ENCODE measurements at regions not wholly inside any gene's neighbourhood (a gene's known extent, or its start where the extent isn't known, plus 50 kb on each side); places are given as distances from the start of the nearest gene placed in this dataset.

DNA sequence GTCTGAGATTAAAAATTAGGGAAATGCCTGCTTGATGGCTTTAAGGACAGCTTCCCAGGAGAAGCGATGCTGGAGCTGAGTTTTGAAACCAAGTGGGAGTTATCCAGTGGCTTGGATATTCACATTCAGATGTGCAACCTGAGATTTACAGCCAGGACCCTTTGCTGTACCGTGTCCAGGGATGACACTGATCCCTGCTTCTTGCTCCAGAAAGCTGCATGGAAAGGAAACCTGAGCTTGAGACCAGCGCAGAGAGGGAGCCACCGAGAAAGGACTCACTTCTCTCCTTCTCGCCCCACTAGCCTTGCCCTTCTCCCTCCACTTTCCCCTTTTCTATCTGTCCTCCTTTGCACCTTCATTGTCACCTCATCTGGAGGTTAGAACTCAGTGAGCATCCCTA is 254.5 kb upstream of the PPARGC1A start:
- FAIRE-seq = no peak

DNA sequence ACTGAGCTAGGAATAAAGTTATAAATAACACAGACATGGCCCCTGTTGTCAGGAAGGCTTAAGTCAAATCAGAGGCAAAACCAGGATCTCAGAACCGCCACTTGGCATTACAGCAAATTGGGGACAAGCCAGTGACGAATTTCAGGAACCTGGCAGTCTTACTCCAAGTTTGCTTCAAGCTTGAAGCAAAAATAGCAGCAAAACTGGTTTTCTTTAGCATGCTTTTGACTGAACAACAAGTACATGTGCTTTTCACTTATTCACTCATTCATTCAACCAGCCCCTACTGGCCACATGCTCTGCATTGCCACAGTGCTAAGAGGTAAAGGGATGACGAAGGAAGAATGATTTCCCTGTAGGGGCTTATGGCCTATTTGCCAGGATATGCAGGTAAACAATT is 253.9 kb upstream of the PPARGC1A start:
- no peak for FAIRE-seq

DNA sequence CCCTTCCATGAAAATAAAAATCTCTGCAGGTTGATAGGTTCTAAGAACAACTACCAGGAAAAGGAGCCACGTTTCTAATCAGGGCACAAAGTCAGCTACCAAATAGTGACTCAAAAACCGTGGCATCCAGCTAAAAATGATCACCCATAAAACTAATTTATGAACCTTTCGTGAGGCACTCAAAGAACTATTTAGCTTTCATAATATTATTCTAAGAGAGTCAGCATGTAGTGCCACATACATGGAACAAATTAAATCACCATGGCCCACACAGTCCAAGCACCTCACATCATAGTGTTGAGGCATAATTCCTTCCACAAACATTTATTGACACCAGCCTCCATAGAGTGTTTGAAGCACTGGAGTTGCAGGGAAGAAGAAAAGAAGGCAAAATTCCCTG is 252.0 kb upstream of the PPARGC1A start:
- FAIRE-seq = no peak

DNA sequence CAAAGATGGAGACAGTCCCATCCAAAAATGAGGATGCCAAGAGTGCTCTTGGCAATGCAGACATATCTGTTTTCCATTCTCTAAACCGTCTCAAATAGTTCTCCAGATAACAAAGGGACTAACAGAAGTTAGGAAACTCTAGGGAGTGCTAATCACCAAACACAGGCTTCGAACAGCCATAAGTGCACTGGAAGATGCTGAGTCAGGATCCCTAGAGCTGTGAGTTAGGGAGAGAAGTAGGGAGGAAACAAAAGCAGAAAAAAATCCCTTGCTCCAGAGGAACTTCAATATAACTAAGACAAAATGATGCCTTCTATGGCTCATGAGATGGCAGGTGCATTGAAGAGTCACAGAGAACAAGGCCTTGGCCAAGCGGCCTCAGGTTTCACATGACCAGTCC is 251.0 kb upstream of the PPARGC1A start:
- FAIRE-seq = no peak

DNA sequence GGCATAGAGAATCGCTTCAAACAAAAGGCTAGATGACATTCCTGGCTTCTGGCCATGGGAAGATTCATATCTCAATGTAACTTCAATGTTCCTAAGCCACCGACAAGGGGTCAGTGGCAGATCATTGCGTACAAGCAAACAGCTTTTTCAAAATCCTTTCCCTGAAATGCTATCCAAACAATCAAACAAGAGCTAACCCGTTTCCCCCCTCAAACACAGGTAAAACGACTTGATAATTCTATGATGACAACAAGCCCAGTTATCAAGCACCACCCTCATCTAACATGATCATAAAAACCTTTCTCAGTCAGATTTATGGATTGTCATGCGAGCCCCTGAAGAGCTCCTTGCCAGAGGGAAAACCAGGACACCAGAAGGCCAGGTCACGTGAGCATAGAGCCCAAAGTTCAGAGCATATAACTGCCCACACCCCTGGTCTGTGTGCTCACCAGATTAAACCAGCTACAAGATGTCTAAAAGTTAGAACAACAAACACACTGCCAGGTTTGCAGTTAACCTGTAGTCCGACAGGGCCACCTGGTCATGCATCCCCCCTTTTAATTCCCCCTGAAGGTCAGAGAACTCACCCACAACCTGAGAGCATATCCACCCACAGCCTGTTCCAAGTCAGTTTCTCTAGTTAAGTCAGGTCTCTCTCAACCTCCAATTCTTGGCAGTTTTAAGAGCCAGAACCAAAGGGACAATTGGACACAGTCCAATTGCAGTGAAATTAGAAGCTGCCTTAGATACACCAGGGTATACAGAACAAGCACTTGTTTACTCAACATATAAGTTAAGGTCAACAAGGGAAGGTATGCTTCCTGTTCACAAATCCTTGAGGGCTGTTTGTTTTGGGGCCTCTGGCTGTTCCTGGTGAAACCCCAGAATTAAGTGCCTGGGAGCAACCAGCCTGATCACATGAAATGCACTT is 248.1 kb upstream of the PPARGC1A start:
- FAIRE-seq = no peak

DNA sequence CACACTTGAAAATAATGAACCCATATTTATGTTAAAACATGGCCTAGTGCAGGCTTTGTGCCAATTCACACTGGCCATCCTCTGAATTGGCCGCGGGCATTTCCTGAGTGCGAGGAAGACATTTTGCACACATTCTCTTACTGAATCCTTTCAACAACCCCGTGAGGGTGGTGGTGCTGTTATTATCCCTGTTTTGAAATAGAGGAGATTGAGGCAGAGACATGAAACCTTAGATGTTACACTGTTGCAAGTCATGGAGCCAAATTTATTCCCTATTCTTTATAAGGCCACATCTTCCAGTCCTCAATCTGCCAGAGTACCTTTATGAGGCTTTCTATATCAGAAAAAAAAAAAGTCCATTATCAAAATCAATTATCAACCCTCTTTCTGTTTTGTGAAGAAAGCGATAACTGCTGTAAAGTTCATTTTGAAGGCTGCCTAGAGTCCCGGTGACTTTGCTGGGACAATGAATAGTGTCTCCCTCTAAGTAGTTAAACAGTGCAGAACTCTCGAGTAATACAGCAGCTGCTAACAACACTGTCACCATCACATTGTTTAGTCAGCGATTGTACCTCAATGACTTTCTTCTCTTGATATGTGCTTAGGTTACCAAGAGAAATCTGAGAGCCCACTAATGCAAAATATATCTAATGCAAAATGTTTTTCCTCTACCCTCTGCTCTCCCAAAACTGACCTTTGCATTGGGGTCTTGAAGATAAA is 242.3 kb upstream of the PPARGC1A start:
- no peak for FAIRE-seq

DNA sequence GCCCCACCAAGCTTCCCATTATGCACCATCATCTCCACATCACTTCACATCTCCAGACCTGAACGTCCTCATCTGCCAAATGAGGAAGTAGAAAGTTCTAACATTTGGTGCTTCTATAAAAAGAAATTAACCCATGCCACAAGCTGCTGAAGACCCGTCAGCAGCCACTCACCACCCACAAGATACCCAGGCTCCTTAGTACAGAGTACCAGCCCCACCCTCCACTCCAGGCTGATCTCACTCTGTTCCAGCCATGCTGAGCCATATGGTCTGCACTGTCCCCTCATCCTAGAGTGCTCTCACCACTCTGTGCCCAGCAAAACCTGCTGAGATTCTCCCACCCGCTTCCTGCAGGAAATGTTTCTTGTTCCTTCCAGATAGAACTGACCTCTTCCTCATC is 240.8 kb upstream of the PPARGC1A start:
- FAIRE-seq = no peak

DNA sequence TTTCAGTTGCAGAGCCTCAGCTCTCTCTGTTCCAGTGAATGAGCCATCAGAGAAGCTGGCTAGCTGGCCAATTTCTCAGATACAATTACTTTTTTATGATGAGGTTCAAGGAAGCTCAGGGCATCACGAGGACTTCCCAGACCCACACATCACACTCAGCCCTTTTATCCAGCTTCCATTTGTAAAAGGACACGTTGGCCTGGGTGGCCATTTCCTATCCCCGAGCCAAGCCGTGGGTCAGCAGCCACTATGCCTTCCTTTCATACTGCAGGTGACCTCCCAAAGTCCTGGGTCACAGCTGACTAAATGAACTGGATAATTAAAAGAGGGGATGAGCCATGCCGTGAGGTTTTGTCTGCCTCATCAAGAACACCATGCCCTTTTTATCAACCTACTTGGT is 236.9 kb upstream of the PPARGC1A start:
- no peak for FAIRE-seq

DNA sequence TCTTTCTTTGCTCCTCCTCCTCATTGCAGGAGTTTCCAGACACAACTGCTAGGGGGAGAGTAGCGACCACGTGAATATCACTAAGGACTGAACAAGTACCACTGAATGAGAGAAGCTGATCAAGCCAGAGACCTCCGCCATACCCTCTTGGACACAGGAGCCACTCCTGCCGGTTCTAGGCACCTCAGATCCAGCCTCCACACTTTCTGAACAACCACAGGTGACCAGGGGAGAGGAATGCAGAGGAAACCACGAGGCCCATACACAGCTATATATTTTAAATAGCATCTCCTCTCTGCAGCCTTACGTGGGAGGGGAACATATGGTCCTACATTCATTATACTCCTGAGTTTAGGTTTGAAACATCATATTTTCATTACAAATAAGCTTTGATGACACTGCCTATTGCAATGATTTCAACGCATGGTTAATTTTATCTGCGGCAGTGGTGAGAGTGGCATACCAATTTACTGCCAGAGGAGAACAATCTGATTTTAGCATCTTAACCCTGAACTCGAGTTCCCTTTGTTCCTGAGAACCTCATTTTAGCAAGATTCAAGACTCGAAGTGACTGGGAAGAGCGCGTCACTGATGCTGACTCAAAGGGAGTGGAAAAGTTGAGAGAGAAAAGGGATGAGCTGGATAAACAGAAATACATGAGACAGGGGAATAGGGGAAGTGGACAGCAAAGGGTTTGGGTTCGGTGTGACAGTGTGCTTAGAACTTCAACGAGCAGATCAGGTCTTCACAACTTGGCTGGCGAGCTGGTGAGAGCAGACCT is 231.7 kb upstream of the PPARGC1A start:
- FAIRE-seq = no peak

DNA sequence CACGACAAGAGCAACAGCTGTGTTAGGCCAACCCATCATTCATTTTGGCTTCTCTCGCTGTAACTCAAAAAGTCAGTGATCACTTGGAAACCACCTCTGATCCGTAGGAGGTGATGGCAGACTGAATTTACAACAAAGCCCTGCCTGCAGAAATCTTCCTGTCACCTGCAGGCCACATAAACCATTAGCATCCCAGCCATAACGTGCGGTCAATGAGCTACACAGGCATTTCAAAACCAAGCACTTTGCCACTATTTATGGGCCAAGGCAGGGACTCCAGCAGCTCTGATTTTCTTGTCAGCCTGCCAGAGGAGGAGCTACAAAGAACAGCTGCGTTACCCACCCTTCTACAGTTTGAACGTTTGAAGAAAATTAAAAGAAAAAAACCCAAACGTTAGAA is 228.1 kb upstream of the PPARGC1A start:
- FAIRE-seq = no peak

DNA sequence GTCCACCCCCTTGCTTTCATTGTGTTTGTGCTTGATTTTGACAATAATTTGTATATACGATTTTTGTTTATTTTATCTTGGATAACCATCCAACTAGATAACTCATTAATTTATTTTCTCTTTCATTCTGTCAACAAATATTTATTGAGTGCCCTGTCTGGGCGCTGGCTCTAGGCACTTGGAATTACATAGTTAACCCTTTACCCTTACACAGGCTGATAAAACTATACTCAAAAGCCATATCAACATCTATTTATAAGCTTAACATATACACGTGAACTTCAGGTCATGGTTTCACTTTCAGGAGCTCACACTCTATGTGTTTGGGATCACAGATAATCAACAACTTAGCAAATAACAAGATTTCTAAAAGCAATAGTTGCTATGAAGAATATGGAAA is 226.3 kb upstream of the PPARGC1A start:
- FAIRE-seq = no peak

DNA sequence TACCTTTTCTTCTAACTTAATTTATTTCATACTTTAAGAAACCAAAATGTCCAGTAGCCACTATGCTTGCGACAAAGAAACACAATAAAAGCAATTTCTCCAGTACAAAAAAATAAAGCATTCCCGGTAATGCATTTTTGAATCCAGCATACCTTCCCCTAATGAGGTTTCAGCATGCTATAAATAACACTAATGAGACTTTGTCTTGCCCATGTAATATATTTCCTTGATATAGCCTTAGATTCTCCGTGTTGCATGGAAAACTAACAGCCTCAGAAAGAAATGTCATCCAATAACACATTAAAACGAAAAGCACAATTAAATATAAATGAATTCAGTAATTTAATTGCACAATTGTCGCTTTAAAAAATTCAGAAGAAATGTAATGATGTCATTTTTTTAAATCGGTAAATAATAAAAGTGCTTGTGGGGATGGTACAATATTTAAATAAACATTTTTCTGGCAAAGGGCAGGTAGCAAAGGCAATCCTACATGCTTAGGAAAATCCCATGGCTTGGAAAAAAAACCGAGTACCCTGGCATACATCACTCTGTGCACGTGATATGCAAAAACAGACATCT is 225.2 kb upstream of the PPARGC1A start:
- no peak for FAIRE-seq

DNA sequence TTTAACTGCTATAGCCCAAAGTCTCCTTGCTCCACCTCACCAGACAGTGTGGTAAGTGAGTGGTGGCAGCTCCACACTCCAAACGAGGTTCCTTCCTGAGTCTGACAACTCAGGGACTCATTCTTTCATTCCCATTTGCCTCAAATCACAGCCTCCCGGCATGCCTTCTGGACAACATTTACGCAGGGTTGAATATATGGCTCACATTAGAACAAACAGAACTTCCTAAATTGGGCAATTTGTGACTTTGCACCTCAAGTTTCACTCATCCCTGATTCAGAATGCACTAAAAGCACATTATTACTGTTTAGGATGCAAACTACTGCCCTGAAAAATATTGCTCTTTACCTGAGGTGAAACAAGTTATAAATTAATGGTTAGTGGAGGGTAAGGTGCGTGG is 224.6 kb upstream of the PPARGC1A start:
- FAIRE-seq = no peak

DNA sequence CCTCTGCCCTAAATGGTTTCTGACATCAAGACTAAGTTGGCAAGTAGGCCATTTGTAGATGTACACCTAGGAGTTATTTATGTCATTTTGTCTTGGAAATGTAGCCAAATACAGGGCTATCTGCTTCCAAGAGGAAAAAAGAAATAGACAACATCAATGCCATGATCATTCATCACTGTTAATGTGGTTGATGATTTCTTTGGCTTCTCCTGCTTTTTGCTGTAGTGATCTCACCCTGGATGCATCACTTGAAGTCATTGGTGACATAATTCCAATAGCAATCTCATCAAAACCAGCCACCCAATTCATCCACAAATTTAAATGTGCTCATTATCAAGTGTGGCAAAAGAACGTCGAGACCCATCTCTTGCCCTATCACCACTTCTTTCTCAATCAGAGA is 222.6 kb upstream of the PPARGC1A start:
- FAIRE-seq = no peak

DNA sequence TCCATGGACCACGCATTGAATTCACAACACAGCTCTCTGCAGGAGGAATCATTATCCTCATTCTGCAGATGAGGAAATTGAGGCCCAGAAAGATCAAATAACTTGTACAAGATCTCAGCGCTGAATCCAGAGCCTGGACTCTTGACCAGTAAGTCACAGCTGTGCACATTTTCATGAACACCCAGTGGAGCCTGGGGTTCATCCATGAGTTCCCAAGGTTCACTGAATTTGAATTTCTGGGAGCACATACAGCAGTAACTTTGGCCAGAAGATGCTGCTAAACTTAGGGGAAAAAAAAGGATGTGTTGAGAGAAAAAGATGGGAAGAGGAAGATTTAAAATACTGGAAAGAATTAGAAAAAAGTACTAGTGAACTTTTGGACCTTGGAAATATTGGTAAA is 218.7 kb upstream of the PPARGC1A start:
- no peak for FAIRE-seq

DNA sequence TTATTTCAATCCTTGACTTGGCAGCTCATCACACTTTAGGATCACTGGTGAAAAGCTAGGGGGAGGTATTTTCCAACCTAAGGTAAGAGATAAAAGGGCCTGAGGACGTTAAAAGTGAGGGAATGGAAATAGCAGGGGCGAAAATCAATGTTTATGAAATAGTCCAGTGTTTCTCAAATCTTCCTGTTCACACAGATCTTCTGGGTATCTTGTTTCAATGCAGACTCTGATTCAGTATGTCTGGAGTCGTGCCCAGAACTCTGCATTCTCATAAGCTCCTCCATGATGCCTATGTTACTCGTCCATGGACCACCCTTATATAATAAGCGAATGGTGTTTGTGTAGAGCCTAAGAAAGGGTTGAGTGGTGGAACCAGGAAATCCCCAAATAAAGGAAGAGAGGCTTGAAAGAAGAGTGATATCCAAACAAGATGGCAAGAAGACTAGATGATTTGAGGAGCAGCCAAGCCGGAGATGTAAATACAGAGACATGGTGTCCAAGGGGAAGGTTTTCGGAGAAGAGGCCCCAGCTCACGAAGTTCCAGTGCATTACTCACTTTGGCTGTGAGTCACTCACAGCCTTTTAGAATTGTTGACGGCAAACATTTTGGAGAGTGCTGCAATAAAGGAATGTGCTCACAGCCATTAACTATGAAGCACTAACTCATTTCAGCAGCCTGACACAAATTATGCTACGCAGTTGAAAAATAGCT is 215.6 kb upstream of the PPARGC1A start:
- FAIRE-seq = no peak

DNA sequence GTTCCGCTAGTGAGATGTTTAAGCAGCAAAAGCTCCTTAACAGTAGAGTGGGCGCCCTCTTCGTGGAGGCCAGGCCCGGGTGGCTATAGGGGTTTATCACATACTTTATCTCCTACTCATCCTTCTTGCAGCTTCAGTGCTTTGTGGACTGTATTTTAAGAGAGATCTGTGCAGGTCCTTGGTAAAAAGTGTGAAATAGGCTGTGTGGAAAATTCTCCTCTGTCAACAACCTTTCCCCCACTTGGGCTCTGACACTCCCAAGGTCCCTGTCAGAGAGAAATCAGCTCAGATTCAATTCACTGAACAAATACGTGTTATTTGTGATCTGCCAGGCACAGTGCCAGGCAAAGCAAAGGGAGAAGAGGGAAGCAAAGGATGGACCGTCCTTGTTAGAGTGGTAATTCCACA is 214.3 kb upstream of the PPARGC1A start:
- no peak for FAIRE-seq

DNA sequence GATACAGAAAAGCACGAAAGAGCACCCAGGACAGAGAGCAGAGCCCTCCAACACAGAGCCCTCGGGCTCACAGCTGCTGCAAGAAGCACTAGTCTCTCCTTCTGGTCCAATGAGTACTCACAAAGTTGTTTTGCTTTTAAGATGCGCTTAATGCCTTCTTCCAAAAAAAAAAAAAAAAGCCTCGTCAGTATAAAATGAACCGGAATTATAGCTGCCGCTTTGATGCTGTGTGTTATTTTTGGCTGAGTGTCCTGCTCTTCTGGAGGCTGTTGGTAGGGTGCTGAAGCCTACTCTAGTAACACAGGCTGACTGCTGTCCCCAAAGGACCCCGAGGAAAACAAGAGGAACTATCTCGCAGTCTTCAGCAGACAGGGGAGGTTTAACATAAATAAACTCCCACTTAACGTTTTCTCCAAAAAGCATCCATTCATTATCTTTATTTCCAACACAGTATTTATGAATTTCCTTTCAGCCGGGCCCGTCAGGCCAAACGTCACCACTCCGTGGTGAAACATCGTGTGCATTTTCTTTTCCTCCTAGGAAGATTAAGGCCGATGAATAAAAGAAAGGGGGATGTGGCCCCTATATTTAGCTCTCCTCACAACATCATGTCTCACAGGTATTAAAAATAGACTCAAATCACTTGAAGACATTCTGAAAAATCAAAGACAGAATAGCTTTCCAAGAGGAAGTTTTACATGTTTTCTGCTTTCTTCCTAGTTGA is 213.7 kb upstream of the PPARGC1A start:
- no peak for FAIRE-seq

DNA sequence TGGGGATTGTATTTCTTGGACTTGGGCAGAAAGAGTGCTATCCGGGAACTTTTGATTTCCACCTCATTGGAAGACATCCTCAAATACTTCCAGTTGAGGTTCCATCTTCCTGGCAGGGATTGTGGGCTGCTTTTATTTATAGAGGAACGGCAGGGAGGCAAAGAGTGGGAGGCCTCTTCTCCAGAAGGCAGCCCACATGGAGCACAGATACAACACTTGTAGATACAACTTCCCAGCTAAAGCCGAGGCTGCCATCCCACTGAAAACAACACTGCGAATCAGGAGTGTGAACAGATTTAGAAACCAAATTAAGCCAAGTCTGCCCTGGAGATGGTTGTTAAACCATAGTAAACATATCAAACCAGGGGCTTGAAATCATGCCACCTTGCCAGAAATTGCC is 212.8 kb upstream of the PPARGC1A start:
- no peak for FAIRE-seq

DNA sequence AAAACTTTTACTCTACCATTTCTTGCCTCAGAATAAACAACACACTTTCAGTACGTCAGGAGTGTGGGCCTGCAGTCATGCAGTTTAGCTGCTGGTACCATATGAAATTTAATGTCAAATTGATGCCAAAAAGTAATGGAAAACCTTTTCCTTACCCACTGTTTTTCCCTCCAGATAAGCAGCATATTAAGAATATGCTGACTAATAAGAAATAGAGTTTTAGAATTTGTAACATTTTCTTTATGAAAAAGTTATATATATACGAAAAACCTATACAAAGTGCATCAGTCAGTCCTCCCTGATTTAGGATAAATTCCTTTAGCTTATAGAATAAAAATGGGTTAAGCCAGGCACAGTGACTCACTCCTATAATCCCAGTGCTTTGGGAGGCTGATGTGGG is 206.8 kb upstream of the PPARGC1A start:
- no peak for FAIRE-seq

DNA sequence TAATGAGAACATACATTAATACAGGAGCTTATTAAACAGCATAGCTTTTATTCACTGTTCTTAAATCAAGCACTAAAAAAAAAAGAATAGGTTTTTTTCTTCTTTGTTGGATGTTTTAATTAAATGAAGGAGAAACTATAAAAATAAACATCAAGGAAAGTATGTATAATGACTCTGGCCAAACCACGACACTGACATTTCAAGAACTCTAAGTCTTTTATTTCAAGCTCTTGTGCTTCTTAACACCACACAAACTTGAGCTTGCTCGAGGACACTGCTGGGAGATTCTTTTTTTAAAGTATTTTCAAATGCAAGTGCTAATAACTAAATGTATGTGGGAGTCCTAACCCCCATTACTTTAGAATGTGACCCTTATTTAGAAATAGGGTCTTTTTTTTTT is 204.9 kb upstream of the PPARGC1A start:
- no peak for FAIRE-seq

DNA sequence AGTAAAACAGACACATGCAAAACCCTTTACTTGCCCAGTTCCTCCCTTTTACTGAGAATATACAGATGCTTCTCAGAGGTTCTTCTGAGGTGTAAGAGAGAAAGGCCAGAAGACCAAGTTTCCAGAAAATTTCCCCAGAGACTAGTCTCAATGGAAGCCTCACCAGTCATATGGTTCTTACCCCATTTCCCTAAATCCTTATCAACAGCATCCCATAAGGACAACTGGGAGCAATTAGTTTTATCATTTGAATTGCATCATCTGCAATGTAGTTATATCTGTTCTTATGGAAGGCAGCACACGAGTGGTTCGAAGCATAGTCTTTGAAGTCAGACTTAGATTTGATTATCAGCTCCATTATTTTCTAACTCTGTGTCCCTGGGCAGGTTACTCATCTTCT is 203.6 kb upstream of the PPARGC1A start:
- no peak for FAIRE-seq

Data from TTC549 (cell line).